ENCODE measurements at regions not wholly inside any gene's neighbourhood (a gene's known extent, or its start where the extent isn't known, plus 50 kb on each side); places are given as distances from the start of the nearest gene placed in this dataset.

- TF ChIP-seq CTCF (IDR thresholded peaks at IDR 0.05) (no peak), POLR2A (IDR thresholded peaks at IDR 0.05) (no peak)
Measured at GRCh38 chr2:160632084-160632975, 138.7 kb upstream of the RBMS1 start.

Measured in Peyer's patch (tissue), 4 donors.